IPS-18c (cell line): ENCODE measurements at regions not wholly inside any gene's neighbourhood (a gene's known extent, or its start where the extent isn't known, plus 50 kb on each side); places are given as distances from the start of the nearest gene placed in this dataset.

Experiments used
- H3K4me3 ChIP-seq: 2 replicates; pipeline ENCODE4 v1.7.0; 2013; ENCODE audit warnings: low read depth, mild to moderate bottlenecking, low read length, moderate library complexity; ENCODE audit not compliant: insufficient read depth
- H3K9me3 ChIP-seq: one replicate; pipeline ENCODE4 v1.6.1; 2013; ENCODE audit warnings: mild to moderate bottlenecking, low read length, moderate library complexity; ENCODE audit not compliant: control insufficient read depth, insufficient read depth

- H3K4me3 ChIP-seq, result no peak overlapping the region
- no peaks in the 10 kb centered on the region for H3K9me3 ChIP-seq
Observed at GRCh38 chr10:78177491-78178185, 144.0 kb downstream of the RPS24 start.

GRCh38 chr10:78178397-78178796, 144.7 kb downstream of the RPS24 start:
- Histone ChIP-seq H3K4me3 (no peak overlapping the region), H3K9me3 (no peaks in the 10 kb centered on the region)

GRCh38 chr10:78178940-78179339, 145.3 kb downstream of the RPS24 start:
- H3K9me3 ChIP-seq, result no peaks in the 10 kb centered on the region
- no peak overlapping the region for H3K4me3 ChIP-seq

- Histone ChIP-seq H3K9me3 (no peaks in the 10 kb centered on the region), H3K4me3 (no peak overlapping the region)
Observed at GRCh38 chr10:78179886-78180705, 146.4 kb downstream of the RPS24 start.

GRCh38 chr10:78181381-78182055, 147.9 kb downstream of the RPS24 start:
- Histone ChIP-seq H3K9me3 (no peaks in the 10 kb centered on the region), H3K4me3 (no peak overlapping the region)

- H3K4me3 ChIP-seq, result no peak overlapping the region
- H3K9me3 ChIP-seq, result no peaks in the 10 kb centered on the region
Observed at GRCh38 chr10:78182841-78183240, 149.2 kb downstream of the RPS24 start.

- H3K4me3 ChIP-seq, result no peak overlapping the region
- no peaks in the 10 kb centered on the region for H3K9me3 ChIP-seq
Observed at GRCh38 chr10:78184851-78185692, 151.4 kb downstream of the RPS24 start.

- H3K9me3 ChIP-seq, result no peaks in the 10 kb centered on the region
Observed at GRCh38 chr10:78185693-78186055, 152.0 kb downstream of the RPS24 start.

GRCh38 chr10:78186572-78186971, 152.9 kb downstream of the RPS24 start:
- no peak overlapping the region for H3K4me3 ChIP-seq
- no peaks in the 10 kb centered on the region for H3K9me3 ChIP-seq

More at GRCh38 chr10:78185693-78186055, 152.0 kb downstream of the RPS24 start:
- H3K4me3 ChIP-seq, result no peak overlapping the region

- Histone ChIP-seq H3K4me3 (no peak overlapping the region), H3K9me3 (no peaks in the 10 kb centered on the region)
Observed at GRCh38 chr10:78187371-78187770, 153.7 kb downstream of the RPS24 start.

GRCh38 chr10:78188446-78188845, 154.8 kb downstream of the RPS24 start:
- H3K4me3 ChIP-seq, result no peak overlapping the region
- peaks cover 3% of the 10 kb centered on the region for H3K9me3 ChIP-seq

- H3K4me3 ChIP-seq, result no peak overlapping the region
- peaks cover 6% of the 10 kb centered on the region for H3K9me3 ChIP-seq
Observed at GRCh38 chr10:78190051-78190825, 156.6 kb downstream of the RPS24 start.

- Histone ChIP-seq H3K4me3 (no peak overlapping the region), H3K9me3 (peaks cover 6% of the 10 kb centered on the region)
Observed at GRCh38 chr10:78191301-78191700, 157.6 kb downstream of the RPS24 start.

GRCh38 chr10:78193189-78193588, 159.5 kb downstream of the RPS24 start:
- Histone ChIP-seq H3K4me3 (no peak overlapping the region), H3K9me3 (peaks cover 6% of the 10 kb centered on the region)

- H3K4me3 ChIP-seq, result no peak overlapping the region
Observed at GRCh38 chr10:78194050-78194449, 160.4 kb downstream of the RPS24 start.

GRCh38 chr10:78194539-78195402, 161.1 kb downstream of the RPS24 start:
- Histone ChIP-seq H3K9me3 (peaks cover 6% of the 10 kb centered on the region), H3K4me3 (no peak overlapping the region)

More at GRCh38 chr10:78194050-78194449, 160.4 kb downstream of the RPS24 start:
- peaks cover 6% of the 10 kb centered on the region for H3K9me3 ChIP-seq
